Trophoblast cell (in vitro differentiated cells and primary cell): ENCODE measurements at regions not wholly inside any gene's neighbourhood (a gene's known extent, or its start where the extent isn't known, plus 50 kb on each side); places are given as distances from the start of the nearest gene placed in this dataset.

Source experiments
- DNase-seq, 2 donors: peaks; one replicate each; pipeline ENCODE4 v3.0.0-alpha.2; 2016
- H2AFZ ChIP-seq: 2 replicates; pipeline ENCODE4 v1.6.1; 2013; ENCODE audit warnings: low read length, moderate library complexity, mild to moderate bottlenecking; ENCODE audit not compliant: insufficient read depth, poor library complexity
- H2AK5ac ChIP-seq: 2 replicates; pipeline ENCODE4 v1.6.1; 2013; ENCODE audit warnings: mild to moderate bottlenecking, low read length
- H2BK120ac ChIP-seq: 2 replicates; pipeline ENCODE4 v1.6.1; 2013; ENCODE audit warnings: low read length, mild to moderate bottlenecking, moderate library complexity; ENCODE audit not compliant: insufficient read depth, poor library complexity
- H2BK12ac ChIP-seq: 2 replicates; pipeline ENCODE4 v1.6.1; 2013; ENCODE audit warnings: mild to moderate bottlenecking, low read length, moderate library complexity
- H2BK5ac ChIP-seq: 2 replicates; pipeline ENCODE4 v1.6.1; 2013; ENCODE audit warnings: low read length, low read depth, moderate library complexity, mild to moderate bottlenecking; ENCODE audit not compliant: poor library complexity
- H3K14ac ChIP-seq: 2 replicates; pipeline ENCODE4 v1.6.1; 2013; ENCODE audit warnings: mild to moderate bottlenecking, low read length
- H3K18ac ChIP-seq: 2 replicates; pipeline ENCODE4 v1.6.1; 2013; ENCODE audit warnings: mild to moderate bottlenecking, low read length
- H3K23ac ChIP-seq: 2 replicates; pipeline ENCODE4 v1.6.1; 2013; ENCODE audit warnings: low read length
- H3K27ac ChIP-seq: 2 replicates; pipeline ENCODE4 v1.5.1; 2013; ENCODE audit warnings: low read depth, mild to moderate bottlenecking, inconsistent platforms, low read length, moderate library complexity
- H3K27me3 ChIP-seq: 2 replicates; pipeline ENCODE4 v1.6.1; 2013; ENCODE audit warnings: inconsistent platforms, mild to moderate bottlenecking, low read length, moderate library complexity; ENCODE audit not compliant: insufficient read depth
- H3K36me3 ChIP-seq, 2 experiments: 1 replicate in 1 of 2; 2 replicates in 1 of 2; pipeline ENCODE4 v1.6.1; 2013; ENCODE audit warnings: low read length in 2 of 2, mild to moderate bottlenecking in 2 of 2, moderate library complexity in 1 of 2; ENCODE audit not compliant: insufficient read depth in 2 of 2, control insufficient read depth in 1 of 2
- H3K4ac ChIP-seq: 2 replicates; pipeline ENCODE4 v1.6.1; 2013; ENCODE audit warnings: low read depth, mild to moderate bottlenecking, low read length, moderate library complexity
- H3K4me1 ChIP-seq, 2 experiments: 1 replicate in 1 of 2; 2 replicates in 1 of 2; pipeline ENCODE4 v1.6.1; 2013; ENCODE audit warnings: low read length in 2 of 2, mild to moderate bottlenecking in 2 of 2, moderate library complexity in 1 of 2; ENCODE audit not compliant: insufficient read depth in 2 of 2, control insufficient read depth in 1 of 2
- H3K4me2 ChIP-seq: 2 replicates; pipeline ENCODE4 v1.6.1; 2013; ENCODE audit warnings: inconsistent platforms, mild to moderate bottlenecking, low read length, moderate library complexity
- H3K4me3 ChIP-seq: 2 replicates; pipeline ENCODE4 v1.5.1; 2013; ENCODE audit warnings: mild to moderate bottlenecking, low read depth, low read length, inconsistent platforms
- H3K79me1 ChIP-seq: one replicate; pipeline ENCODE4 v1.6.1; 2013; ENCODE audit warnings: low read length
- H3K79me2 ChIP-seq: 2 replicates; pipeline ENCODE4 v1.6.1; 2013; ENCODE audit warnings: low read length, mild to moderate bottlenecking; ENCODE audit not compliant: control insufficient read depth, insufficient read depth, poor library complexity
- H3K9ac ChIP-seq: 2 replicates; pipeline ENCODE4 v1.6.1; 2013; ENCODE audit warnings: mild to moderate bottlenecking, low read length
- H3K9me3 ChIP-seq: 2 replicates; pipeline ENCODE4 v1.6.1; 2013; ENCODE audit warnings: low read depth, mild to moderate bottlenecking, control low read depth, inconsistent platforms, low read length; ENCODE audit not compliant: insufficient read depth
- H4K12ac ChIP-seq: 2 replicates; pipeline ENCODE4 v1.6.1; 2013; ENCODE audit warnings: low read depth, mild to moderate bottlenecking, low read length, moderate library complexity
- H4K8ac ChIP-seq: 2 replicates; pipeline ENCODE4 v1.6.1; 2013; ENCODE audit warnings: low read depth, mild to moderate bottlenecking, low read length, moderate library complexity
- H4K91ac ChIP-seq: one replicate; pipeline ENCODE4 v1.6.1; 2013; ENCODE audit warnings: low read depth, mild to moderate bottlenecking, low read length, moderate library complexity
- WGBS: extraction: QIAGEN DNeasy Blood & Tissue Kit; methylation state at CpG from one replicate; pipeline ENCODE4 v1.1.7; 2013; ENCODE audit warnings: missing lambda C conversion rate; ENCODE audit not compliant: insufficient read length, insufficient coverage; ENCODE audit errors: extremely low coverage; 5-methylcytosine and 5-hydroxymethylcytosine counted together

- Histone ChIP-seq H3K79me1 (no peaks in the 10 kb centered on the region), H3K4me3 (no peak overlapping the region), H2BK120ac (no peak overlapping the region), H3K4ac (no peak overlapping the region), H3K4me2 (no peak overlapping the region), H4K12ac (no peak overlapping the region), H3K9ac (no peak overlapping the region), H3K79me2 (no peaks in the 10 kb centered on the region), H3K18ac (no peak overlapping the region), H2BK5ac (no peak overlapping the region), H2BK12ac (no peak overlapping the region), H3K23ac (no peak overlapping the region), H2AK5ac (no peak overlapping the region), H3K27ac (peak overlapping the region; percentile 15), H3K36me3 (no peaks in the 10 kb centered on the region), H3K27me3 (no peaks in the 10 kb centered on the region), H3K4me1 (peaks cover 4 to 7% of the 10 kb centered on the region in 2 experiments), H2AFZ (no peak overlapping the region), H4K91ac (no peak overlapping the region), H3K9me3 (no peaks in the 10 kb centered on the region), H3K14ac (no peak overlapping the region), H4K8ac (no peak overlapping the region)
- DNase-seq: no peak
- no CpG with 5 or more reads among the region's 2 CpGs for WGBS
Measured at GRCh38 chr9:115328228-115328627, 210.3 kb upstream of the TNC start.

GRCh38 chr9:115328677-115329076 is 210.7 kb upstream of the TNC start:
- Histone ChIP-seq H4K12ac (no peak overlapping the region), H3K79me2 (no peaks in the 10 kb centered on the region), H3K4me3 (no peak overlapping the region), H3K23ac (no peak overlapping the region), H2BK120ac (no peak overlapping the region), H2AK5ac (no peak overlapping the region), H3K4me1 (peaks cover 4 to 7% of the 10 kb centered on the region in 2 experiments), H3K18ac (peak overlapping the region; percentile 37), H3K14ac (no peak overlapping the region), H3K27me3 (no peaks in the 10 kb centered on the region), H3K9ac (no peak overlapping the region), H3K9me3 (no peaks in the 10 kb centered on the region), H3K27ac (no peak overlapping the region), H2BK12ac (peak overlapping the region; percentile 89), H4K91ac (peak overlapping the region; percentile 43), H3K79me1 (no peaks in the 10 kb centered on the region), H4K8ac (no peak overlapping the region), H2BK5ac (no peak overlapping the region), H3K36me3 (no peaks in the 10 kb centered on the region), H2AFZ (no peak overlapping the region), H3K4me2 (no peak overlapping the region), H3K4ac (no peak overlapping the region)
- no peak for DNase-seq

- no peak overlapping the region for H3K23ac ChIP-seq
- no peak overlapping the region for H2BK120ac ChIP-seq
- no peak overlapping the region for H4K8ac ChIP-seq
- no peak overlapping the region for H3K4me2 ChIP-seq
- H2AFZ ChIP-seq: no peak overlapping the region
- whole genome bisulfite sequencing: no CpG with 5 or more reads among the region's 8 CpGs
- H4K12ac ChIP-seq: no peak overlapping the region
- no peak overlapping the region for H3K27ac ChIP-seq
- no peak overlapping the region for H3K18ac ChIP-seq
- no peaks in the 10 kb centered on the region for H3K27me3 ChIP-seq
- peaks cover 0 to 3% of the 10 kb centered on the region in 2 experiments for H3K4me1 ChIP-seq
- DNase-seq: no peak
- H2AK5ac ChIP-seq: no peak overlapping the region
- H3K4ac ChIP-seq: no peak overlapping the region
- H3K14ac ChIP-seq: no peak overlapping the region
- H2BK5ac ChIP-seq: no peak overlapping the region
- H3K9ac ChIP-seq: no peak overlapping the region
- H3K79me1 ChIP-seq: no peaks in the 10 kb centered on the region
- H4K91ac ChIP-seq: no peak overlapping the region
- H3K36me3 ChIP-seq: no peaks in the 10 kb centered on the region
- no peak overlapping the region for H3K4me3 ChIP-seq
- H3K9me3 ChIP-seq: no peaks in the 10 kb centered on the region
- H2BK12ac ChIP-seq: no peak overlapping the region
- no peaks in the 10 kb centered on the region for H3K79me2 ChIP-seq
Measured at GRCh38 chr9:115333277-115334070, 215.5 kb upstream of the TNC start.

- Histone ChIP-seq H3K79me1 (no peaks in the 10 kb centered on the region), H3K4me1 (no peaks in the 10 kb centered on the region), H3K79me2 (no peaks in the 10 kb centered on the region), H4K91ac (no peak overlapping the region), H3K27ac (no peak overlapping the region), H2AK5ac (no peak overlapping the region), H3K4me2 (no peak overlapping the region), H3K14ac (no peak overlapping the region), H3K9ac (no peak overlapping the region), H3K4me3 (no peak overlapping the region), H2AFZ (no peak overlapping the region), H2BK5ac (no peak overlapping the region), H3K9me3 (no peaks in the 10 kb centered on the region), H3K36me3 (no peaks in the 10 kb centered on the region), H3K18ac (no peak overlapping the region), H2BK120ac (no peak overlapping the region), H4K12ac (no peak overlapping the region), H2BK12ac (no peak overlapping the region), H3K27me3 (no peaks in the 10 kb centered on the region), H3K4ac (no peak overlapping the region), H3K23ac (no peak overlapping the region), H4K8ac (no peak overlapping the region)
- DNase-seq: no peak
- no CpG with 5 or more reads among the region's 5 CpGs for WGBS
Measured at GRCh38 chr9:115335439-115335838, 217.5 kb upstream of the TNC start.
